CD4-positive, CD25-positive, alpha-beta regulatory T cell (primary cell): ENCODE measurements at regions not wholly inside any gene's neighbourhood (a gene's known extent, or its start where the extent isn't known, plus 50 kb on each side); places are given as distances from the start of the nearest gene placed in this dataset.
"Not testable (repeated sequence)": the region's sequence is repeated elsewhere in the genome, so short reads cannot be mapped to it uniquely, and the experiment has no call there.

ENCODE experiments used
- ATAC-seq, 2 donors: fragments of 150-1000 bp; cut with Tn5 transposase; one replicate each; pipeline ENCODE4 v1.10.0; 2021; ENCODE audit warnings: low read depth in 2 of 2, moderate number of reproducible peaks in 2 of 2, moderate library complexity in 1 of 2
- DNase-seq, 3 donors: peaks; one replicate each; pipeline versions ENCODE4 v3.0.0 to v3.0.0-alpha.2; 2012 to 2022; ENCODE audit warnings: mixed read lengths in 1 of 3
- H3K27ac ChIP-seq: one replicate; pipeline ENCODE4 v1.7.0; 2013; ENCODE audit warnings: mild to moderate bottlenecking, low read length; ENCODE audit not compliant: insufficient read depth, poor library complexity, severe bottlenecking
- H3K27me3 ChIP-seq: one replicate; pipeline ENCODE4 v1.7.0; 2013; ENCODE audit warnings: low read length; ENCODE audit not compliant: control insufficient read depth, insufficient read depth
- H3K36me3 ChIP-seq: one replicate; pipeline ENCODE4 v1.7.0; 2013; ENCODE audit warnings: mild to moderate bottlenecking, low read length, moderate library complexity; ENCODE audit not compliant: control insufficient read depth, insufficient read depth
- H3K4me1 ChIP-seq: 2 replicates; pipeline ENCODE4 v1.7.0; 2013; ENCODE audit warnings: mild to moderate bottlenecking, low read length; ENCODE audit not compliant: insufficient read depth, control insufficient read depth, poor library complexity, severe bottlenecking
- H3K4me3 ChIP-seq: one replicate; pipeline ENCODE4 v1.7.0; 2013; ENCODE audit warnings: low read depth, mild to moderate bottlenecking, low read length, moderate library complexity
- H3K9me3 ChIP-seq, 2 experiments: 1 replicate in 1 of 2; 2 replicates in 1 of 2; pipeline ENCODE4 v1.7.0; 2013; ENCODE audit warnings: low read length in 2 of 2, mild to moderate bottlenecking in 1 of 2, moderate library complexity in 1 of 2; ENCODE audit not compliant: control insufficient read depth in 2 of 2
- H3K27ac Mint-ChIP-seq, 3 donors: one replicate each; pipeline ENCODE4 v1.8.0; 2020 to 2022; ENCODE audit warnings: mild to moderate bottlenecking in 3 of 3, mixed read lengths in 3 of 3, moderate library complexity in 2 of 3
- H3K27me3 Mint-ChIP-seq: one replicate; pipeline ENCODE4 v1.8.0; 2022; ENCODE audit warnings: mild to moderate bottlenecking, mixed read lengths
- H3K36me3 Mint-ChIP-seq: one replicate; pipeline ENCODE4 v1.8.0; 2020; ENCODE audit warnings: mixed read lengths
- H3K4me1 Mint-ChIP-seq, 4 donors: one replicate each; pipeline ENCODE4 v1.8.0; 2020 to 2022; ENCODE audit warnings: mixed read lengths in 4 of 4, mild to moderate bottlenecking in 1 of 4
- H3K4me3 Mint-ChIP-seq, 4 donors: one replicate each; pipeline ENCODE4 v1.8.0; 2020 to 2022; ENCODE audit warnings: mild to moderate bottlenecking in 4 of 4, mixed read lengths in 4 of 4, moderate library complexity in 3 of 4
- H3K9me3 Mint-ChIP-seq, 7 donors: one replicate each; pipeline ENCODE4 v1.8.0; 2020 to 2022; ENCODE audit warnings: mixed read lengths in 7 of 7, mild to moderate bottlenecking in 3 of 7, moderate library complexity in 2 of 7

GRCh38 chrX:66961665-66962064 lies 322.8 kb upstream of the EDA2R start:
- Mint-ChIP-seq H3K9me3 (peaks cover 0 to 13% (median 3%) of the 10 kb centered on the region in 7 donors), H3K4me1 (no peaks in the 10 kb centered on the region), H3K36me3 (no peaks in the 10 kb centered on the region), H3K4me3 (no peak overlapping the region), H3K27ac (no peak overlapping the region), H3K27me3 (no peaks in the 10 kb centered on the region)
- no peak for DNase-seq
- H3K9me3 ChIP-seq = no peaks in the 10 kb centered on the region
- H3K4me1 ChIP-seq = no peaks in the 10 kb centered on the region
- no peak overlapping the region for H3K4me3 ChIP-seq
- H3K36me3 ChIP-seq = no peaks in the 10 kb centered on the region
- ATAC-seq = no peak
- no peak overlapping the region for H3K27ac ChIP-seq
- no peaks in the 10 kb centered on the region for H3K27me3 ChIP-seq

GRCh38 chrX:66931713-66932112 lies 292.8 kb upstream of the EDA2R start:
- H3K4me3 Mint-ChIP-seq = no peak overlapping the region
- peaks cover 0 to 7% (median 5%) of the 10 kb centered on the region in 7 donors for H3K9me3 Mint-ChIP-seq
- no peaks in the 10 kb centered on the region for H3K36me3 Mint-ChIP-seq
- Histone ChIP-seq H3K27me3 (no peaks in the 10 kb centered on the region), H3K36me3 (no peaks in the 10 kb centered on the region), H3K9me3 (no peaks in the 10 kb centered on the region), H3K27ac (no peak overlapping the region), H3K4me1 (no peaks in the 10 kb centered on the region), H3K4me3 (no peak overlapping the region)
- no peaks in the 10 kb centered on the region for H3K27me3 Mint-ChIP-seq
- no peaks in the 10 kb centered on the region for H3K4me1 Mint-ChIP-seq
- no peak overlapping the region for H3K27ac Mint-ChIP-seq
- ATAC-seq (no peak), DNase-seq (no peak)

- not testable (repeated sequence) for DNase-seq, H3K9me3 ChIP-seq
Observed at GRCh38 chrX:66930516-66930915, 291.6 kb upstream of the EDA2R start.

GRCh38 chrX:66920296-66920695 lies 281.4 kb upstream of the EDA2R start:
- H3K27me3 ChIP-seq = no peaks in the 10 kb centered on the region
- Mint-ChIP-seq H3K27me3 (no peaks in the 10 kb centered on the region), H3K9me3 (no peaks in the 10 kb centered on the region), H3K27ac (no peak overlapping the region), H3K4me1 (no peaks in the 10 kb centered on the region), H3K4me3 (no peak overlapping the region), H3K36me3 (no peaks in the 10 kb centered on the region)
- no peaks in the 10 kb centered on the region for H3K36me3 ChIP-seq
- ATAC-seq (no peak), DNase-seq (no peak)
- no peak overlapping the region for H3K4me3 ChIP-seq
- H3K9me3 ChIP-seq = no peaks in the 10 kb centered on the region
- no peaks in the 10 kb centered on the region for H3K4me1 ChIP-seq
- no peak overlapping the region for H3K27ac ChIP-seq

More at GRCh38 chrX:66930516-66930915, 291.6 kb upstream of the EDA2R start:
- H3K36me3 ChIP-seq, H3K4me3 Mint-ChIP-seq, H3K36me3 Mint-ChIP-seq, H3K27me3 ChIP-seq, H3K27ac Mint-ChIP-seq, H3K27ac ChIP-seq, H3K4me1 ChIP-seq, ATAC-seq, H3K27me3 Mint-ChIP-seq, H3K9me3 Mint-ChIP-seq, H3K4me3 ChIP-seq, H3K4me1 Mint-ChIP-seq: not testable (repeated sequence)

- H3K9me3 ChIP-seq = no peaks in the 10 kb centered on the region
- Mint-ChIP-seq H3K4me1 (no peaks in the 10 kb centered on the region), H3K27ac (no peak overlapping the region), H3K36me3 (no peaks in the 10 kb centered on the region), H3K4me3 (no peak overlapping the region), H3K9me3 (peaks cover 0 to 4% (median 0%) of the 10 kb centered on the region in 7 donors), H3K27me3 (no peaks in the 10 kb centered on the region)
- DNase-seq (no peak), ATAC-seq (no peak)
- H3K4me1 ChIP-seq = no peaks in the 10 kb centered on the region
- H3K27ac ChIP-seq = no peak overlapping the region
- no peaks in the 10 kb centered on the region for H3K36me3 ChIP-seq
- no peak overlapping the region for H3K4me3 ChIP-seq
- H3K27me3 ChIP-seq = no peaks in the 10 kb centered on the region
Observed at GRCh38 chrX:66919280-66919832, 280.5 kb upstream of the EDA2R start.

- peaks cover 0 to 4% (median 0%) of the 10 kb centered on the region in 7 donors for H3K9me3 Mint-ChIP-seq
- no peak for ATAC-seq
Observed at GRCh38 chrX:66918511-66918910, 279.6 kb upstream of the EDA2R start.

GRCh38 chrX:66915893-66916292 lies 277.0 kb upstream of the EDA2R start:
- Mint-ChIP-seq H3K4me3 (no peak overlapping the region), H3K27ac (no peak overlapping the region), H3K36me3 (no peaks in the 10 kb centered on the region), H3K4me1 (no peaks in the 10 kb centered on the region), H3K9me3 (peaks cover 0 to 4% (median 0%) of the 10 kb centered on the region in 7 donors), H3K27me3 (no peaks in the 10 kb centered on the region)
- no peaks in the 10 kb centered on the region for H3K36me3 ChIP-seq
- H3K27ac ChIP-seq = no peak overlapping the region
- ATAC-seq (no peak), DNase-seq (no peak)
- no peak overlapping the region for H3K4me3 ChIP-seq
- no peaks in the 10 kb centered on the region for H3K4me1 ChIP-seq
- H3K9me3 ChIP-seq = no peaks in the 10 kb centered on the region
- no peaks in the 10 kb centered on the region for H3K27me3 ChIP-seq

More at GRCh38 chrX:66918511-66918910, 279.6 kb upstream of the EDA2R start:
- Mint-ChIP-seq H3K36me3 (no peaks in the 10 kb centered on the region), H3K4me1 (no peaks in the 10 kb centered on the region), H3K27ac (no peak overlapping the region), H3K4me3 (no peak overlapping the region), H3K27me3 (no peaks in the 10 kb centered on the region)
- no peak for DNase-seq
- no peaks in the 10 kb centered on the region for H3K27me3 ChIP-seq
- no peak overlapping the region for H3K4me3 ChIP-seq
- H3K36me3 ChIP-seq = no peaks in the 10 kb centered on the region
- H3K4me1 ChIP-seq = no peaks in the 10 kb centered on the region
- H3K27ac ChIP-seq = no peak overlapping the region
- H3K9me3 ChIP-seq = no peaks in the 10 kb centered on the region

GRCh38 chrX:66914080-66914479 lies 275.2 kb upstream of the EDA2R start:
- no peaks in the 10 kb centered on the region for H3K4me1 Mint-ChIP-seq
- peaks cover 0 to 6% (median 0%) of the 10 kb centered on the region in 7 donors for H3K9me3 Mint-ChIP-seq
- H3K27me3 Mint-ChIP-seq = no peaks in the 10 kb centered on the region
- no peak overlapping the region for H3K4me3 ChIP-seq
- ATAC-seq = no peak
- H3K4me3 Mint-ChIP-seq = no peak overlapping the region
- no peak overlapping the region for H3K27ac Mint-ChIP-seq
- H3K9me3 ChIP-seq = no peaks in the 10 kb centered on the region
- no peak for DNase-seq
- H3K4me1 ChIP-seq = no peaks in the 10 kb centered on the region
- H3K27ac ChIP-seq = no peak overlapping the region
- H3K36me3 Mint-ChIP-seq = no peaks in the 10 kb centered on the region
- H3K27me3 ChIP-seq = no peaks in the 10 kb centered on the region
- no peaks in the 10 kb centered on the region for H3K36me3 ChIP-seq
